ENCODE measurements at regions not wholly inside any gene's neighbourhood (a gene's known extent, or its start where the extent isn't known, plus 50 kb on each side); places are given as distances from the start of the nearest gene placed in this dataset.

GRCh38 chr4:14844061-14844460, 158.2 kb upstream of the CPEB2 start:
- no peak for DNase-seq (ENCODE audit: low read depth)

- no peak for DNase-seq (ENCODE audit: low read depth)
Observed at GRCh38 chr4:14848229-14848628, 154.1 kb upstream of the CPEB2 start.

- DNase-seq (ENCODE audit: low read depth): no peak
Observed at GRCh38 chr4:14850455-14851097, 151.7 kb upstream of the CPEB2 start.

GRCh38 chr4:14853176-14853943, 148.9 kb upstream of the CPEB2 start:
- DNase-seq (ENCODE audit: low read depth): peak; percentile 45

GRCh38 chr4:14855719-14856061, 146.6 kb upstream of the CPEB2 start:
- no peak for DNase-seq (ENCODE audit: low read depth)

- peak; percentile 93 for DNase-seq (ENCODE audit: low read depth)
Observed at GRCh38 chr4:14856062-14856933, 146.0 kb upstream of the CPEB2 start.

- no peak for DNase-seq (ENCODE audit: low read depth)
Observed at GRCh38 chr4:14856934-14857235, 145.4 kb upstream of the CPEB2 start.

DNA sequence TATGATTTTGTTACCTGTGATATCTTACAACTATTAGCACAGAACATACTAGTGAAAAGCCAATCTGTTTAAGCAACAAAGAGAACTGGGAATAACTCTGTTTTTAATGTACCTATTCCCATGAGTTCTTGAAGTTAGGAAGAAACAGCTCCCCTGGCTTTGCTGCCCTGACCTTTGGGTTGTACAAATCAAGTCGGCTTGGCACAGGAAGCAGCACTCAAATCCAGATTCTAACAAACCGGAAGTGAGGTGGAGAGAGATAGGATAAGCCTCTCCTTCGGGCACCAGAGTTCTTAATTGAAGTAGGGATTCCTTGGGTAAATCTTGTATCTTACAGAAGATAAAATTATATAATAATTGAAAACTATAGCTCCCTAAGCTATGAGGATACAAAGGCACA, 144.8 kb upstream of the CPEB2 start:
- no peak for DNase-seq (ENCODE audit: low read depth)

DNA sequence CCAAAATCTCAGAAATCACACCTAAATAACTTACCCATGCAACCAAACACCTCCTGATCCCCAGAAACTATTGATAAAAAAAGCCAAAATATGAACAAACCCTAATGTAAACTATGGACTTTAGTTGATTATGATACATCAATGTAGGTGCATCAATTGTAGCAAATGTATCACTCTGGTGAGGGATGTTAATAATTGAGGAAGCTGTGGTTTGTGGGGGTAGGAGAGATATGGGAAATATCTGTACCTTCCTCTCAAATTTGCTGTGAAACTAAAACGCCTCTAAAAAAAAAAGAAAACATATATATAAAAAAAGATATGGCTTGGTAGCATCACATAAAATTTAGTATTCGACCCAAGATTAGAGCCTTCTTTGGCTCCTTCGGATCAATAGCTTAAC, 144.3 kb upstream of the CPEB2 start:
- no peak for DNase-seq (ENCODE audit: low read depth)

GRCh38 chr4:14862891-14863290, 139.4 kb upstream of the CPEB2 start:
- DNase-seq (ENCODE audit: low read depth): no peak

- no peak for DNase-seq (ENCODE audit: low read depth)
Observed at GRCh38 chr4:14863418-14864364, 138.6 kb upstream of the CPEB2 start.

GRCh38 chr4:14864365-14865030, 137.8 kb upstream of the CPEB2 start:
- no peak for DNase-seq (ENCODE audit: low read depth)

DNA sequence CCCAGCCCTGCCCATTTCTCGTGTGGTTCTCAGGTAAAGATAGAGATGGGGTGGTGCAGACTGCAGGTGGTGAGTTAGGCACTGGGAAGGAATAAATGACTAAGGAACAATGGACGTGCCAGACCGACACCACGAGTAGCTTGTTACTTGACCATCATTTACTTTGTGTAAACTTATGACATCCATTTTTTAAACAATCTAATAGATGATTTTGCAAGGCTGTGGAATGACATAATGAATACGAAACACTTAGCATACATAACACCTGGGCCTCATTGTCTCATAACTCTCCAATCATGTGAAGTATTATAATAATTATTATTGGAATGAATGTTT, 137.3 kb upstream of the CPEB2 start:
- DNase-seq (ENCODE audit: low read depth): no peak

DNA sequence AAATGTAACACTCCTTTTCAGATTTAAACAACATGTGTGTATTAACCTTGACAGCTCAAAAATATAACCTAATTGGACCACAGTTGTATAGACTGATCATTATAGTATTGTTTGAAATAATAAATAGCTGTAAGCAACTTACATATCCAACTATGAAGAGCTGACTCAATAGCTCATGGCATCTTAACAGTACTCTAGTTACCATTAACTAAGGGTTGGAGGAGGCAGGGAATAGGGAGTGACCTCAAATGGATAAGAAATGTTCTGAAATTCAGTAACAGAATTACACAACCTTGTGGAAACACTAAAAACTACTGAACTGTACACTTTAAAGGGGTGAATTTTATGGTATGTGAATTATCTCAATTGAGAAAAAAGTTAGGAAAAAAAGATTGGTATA, 136.5 kb upstream of the CPEB2 start:
- DNase-seq (ENCODE audit: low read depth): no peak

GRCh38 chr4:14867847-14868246, 134.4 kb upstream of the CPEB2 start:
- no peak for DNase-seq (ENCODE audit: low read depth)

GRCh38 chr4:14868426-14869395, 133.6 kb upstream of the CPEB2 start:
- no peak for DNase-seq (ENCODE audit: low read depth)

GRCh38 chr4:14871676-14872430, 130.4 kb upstream of the CPEB2 start:
- DNase-seq (ENCODE audit: low read depth): no peak

DNA sequence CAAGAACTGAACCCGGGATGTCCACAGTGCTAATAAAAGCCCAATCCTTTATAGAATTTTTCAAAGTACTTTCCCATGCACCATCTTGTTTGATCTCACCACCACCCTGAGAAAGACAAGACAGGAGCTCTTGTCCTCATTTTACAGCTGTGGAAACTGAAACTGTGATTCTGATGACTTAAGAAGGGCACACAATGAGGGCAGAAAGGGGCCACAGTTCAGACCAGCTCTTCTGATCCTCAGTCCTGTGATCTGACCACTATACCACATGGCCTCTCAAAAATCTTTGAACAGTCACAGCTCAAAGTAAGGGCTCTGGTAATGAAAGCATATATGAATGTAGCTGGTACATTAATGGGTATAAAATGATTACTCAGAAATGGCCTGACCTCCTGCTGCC, 127.3 kb upstream of the CPEB2 start:
- DNase-seq (ENCODE audit: low read depth): no peak
